GM21528 (cell line): ENCODE measurements at regions not wholly inside any gene's neighbourhood (a gene's known extent, or its start where the extent isn't known, plus 50 kb on each side); places are given as distances from the start of the nearest gene placed in this dataset.

ENCODE experiments used
- ATAC-seq: cut with Tn5 transposase; IDR thresholded peaks from one replicate; pipeline ENCODE4 v1.9.1; 2021; ENCODE audit warnings: mild to moderate bottlenecking, moderate library complexity; ENCODE audit not compliant: unreplicated experiment, low FRiP score

DNA sequence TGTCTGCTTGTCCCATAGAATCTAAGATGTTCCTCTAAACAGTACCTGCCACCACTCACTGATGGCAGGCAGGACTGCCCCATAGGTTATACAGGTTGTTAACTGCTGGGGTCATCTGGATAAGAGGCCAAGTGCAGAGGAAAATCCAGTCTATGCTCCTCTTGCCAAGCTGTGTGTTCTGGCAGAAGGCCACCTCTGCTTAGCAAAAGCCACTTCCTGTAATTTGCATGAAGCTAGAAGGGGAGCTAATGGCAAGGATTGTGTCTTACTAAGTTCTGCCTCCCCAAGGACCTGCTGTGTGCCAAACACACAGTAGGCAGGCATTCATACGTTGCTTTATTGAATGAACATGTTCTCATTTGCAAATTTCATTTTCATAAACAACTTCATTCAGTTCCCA is 445.4 kb downstream of the BCL11B start:
- no peak for ATAC-seq

DNA sequence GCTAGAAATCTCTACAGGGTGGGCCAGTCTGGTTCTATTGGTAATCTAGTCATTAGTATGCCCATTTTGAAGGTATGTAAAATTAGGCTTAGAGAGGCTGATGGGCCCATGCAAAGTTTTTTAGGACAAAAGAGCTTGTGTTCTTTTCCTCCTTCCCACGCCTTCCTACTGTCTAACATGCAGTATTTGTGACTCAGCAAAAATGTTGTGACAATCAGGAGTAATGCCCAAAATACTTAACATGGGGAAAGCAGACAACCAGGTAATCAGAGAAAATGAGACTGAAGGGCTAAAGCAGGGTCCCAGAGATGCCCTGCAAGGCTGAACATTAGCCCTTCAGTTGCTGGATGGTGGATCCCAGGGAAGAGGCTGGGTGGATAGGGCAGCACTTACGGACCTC is 437.9 kb downstream of the BCL11B start:
- ATAC-seq = no peak

DNA sequence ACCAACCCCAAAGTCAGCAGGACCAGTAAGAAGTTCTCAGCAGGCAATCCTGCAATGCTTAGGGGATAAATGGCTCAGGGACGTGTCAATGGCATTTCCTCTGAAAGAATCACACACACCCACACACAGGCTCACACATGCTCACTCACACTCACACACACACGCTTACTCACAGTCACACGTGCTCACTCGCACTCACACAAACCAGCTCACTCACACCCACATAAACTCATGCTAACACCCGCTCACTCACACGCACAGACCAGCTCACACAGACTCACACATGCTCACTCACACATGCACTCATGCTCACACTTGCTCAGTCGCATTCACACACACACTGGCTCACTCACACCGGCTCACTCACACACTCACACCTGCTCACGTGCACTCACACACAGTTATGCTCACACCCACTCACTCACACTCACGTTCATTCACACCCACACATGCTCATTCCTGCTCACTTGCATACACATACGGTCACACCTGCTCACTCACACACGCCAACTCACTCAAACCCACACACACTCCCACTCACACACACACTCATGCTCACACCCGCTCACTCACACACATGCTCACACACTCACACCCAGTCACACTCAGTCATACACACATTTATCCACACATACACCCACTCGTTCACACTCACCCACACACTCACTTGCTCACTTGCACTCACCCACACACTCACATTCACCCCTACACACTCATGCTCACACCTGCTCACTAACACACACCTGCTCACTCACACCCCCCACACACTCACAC is 436.8 kb downstream of the BCL11B start:
- no peak for ATAC-seq

DNA sequence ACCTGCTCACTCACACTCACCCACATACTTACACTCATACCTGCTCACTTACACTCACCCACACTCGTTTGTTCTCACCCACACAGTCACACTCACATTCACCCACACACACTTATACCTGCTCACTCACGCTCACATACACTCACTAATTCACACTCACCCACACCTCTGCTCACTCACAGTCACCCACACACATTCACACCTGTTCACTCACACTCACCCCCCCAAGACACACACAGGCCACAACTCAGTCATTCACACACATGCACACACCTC is 436.2 kb downstream of the BCL11B start:
- no peak for ATAC-seq

DNA sequence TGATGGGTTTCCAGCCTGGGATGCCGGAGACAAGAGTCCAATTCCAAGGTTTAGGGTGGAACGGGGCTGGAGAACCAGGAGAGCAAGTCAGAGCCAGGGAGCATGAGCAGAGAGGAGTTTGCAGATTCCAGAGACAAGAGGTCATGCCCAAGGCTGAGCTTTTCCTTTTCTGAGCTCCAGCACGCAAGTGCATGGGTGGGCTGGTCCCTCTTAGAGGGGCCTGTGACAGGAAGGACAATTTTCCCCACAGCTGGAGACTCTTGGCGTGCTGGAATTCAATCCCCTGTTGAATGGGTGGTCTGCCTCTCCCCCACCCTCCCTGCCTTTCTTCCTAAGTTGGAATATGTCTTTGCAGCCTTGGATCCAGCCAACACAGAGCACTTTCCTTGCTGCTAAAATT is 431.9 kb downstream of the BCL11B start:
- ATAC-seq = no peak

DNA sequence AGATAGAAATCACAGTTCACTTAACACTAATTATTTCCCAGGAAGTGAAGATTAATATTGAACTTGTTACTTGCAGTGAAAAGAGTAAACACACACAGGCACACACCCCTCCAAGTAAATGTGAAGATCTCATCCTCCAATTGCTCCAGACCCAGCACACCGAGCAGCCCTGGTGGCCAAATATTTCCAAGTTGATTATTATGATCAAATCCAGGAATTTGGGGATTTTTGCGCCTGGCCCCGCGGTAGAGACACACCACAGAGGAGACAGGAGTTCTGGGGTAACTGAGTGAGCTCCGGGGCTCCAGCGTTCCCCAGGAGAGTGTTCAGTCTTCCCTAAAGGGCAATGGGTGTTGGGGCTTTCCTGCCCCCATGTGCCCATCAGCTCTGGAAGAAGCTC is 431.5 kb downstream of the BCL11B start:
- ATAC-seq = no peak

DNA sequence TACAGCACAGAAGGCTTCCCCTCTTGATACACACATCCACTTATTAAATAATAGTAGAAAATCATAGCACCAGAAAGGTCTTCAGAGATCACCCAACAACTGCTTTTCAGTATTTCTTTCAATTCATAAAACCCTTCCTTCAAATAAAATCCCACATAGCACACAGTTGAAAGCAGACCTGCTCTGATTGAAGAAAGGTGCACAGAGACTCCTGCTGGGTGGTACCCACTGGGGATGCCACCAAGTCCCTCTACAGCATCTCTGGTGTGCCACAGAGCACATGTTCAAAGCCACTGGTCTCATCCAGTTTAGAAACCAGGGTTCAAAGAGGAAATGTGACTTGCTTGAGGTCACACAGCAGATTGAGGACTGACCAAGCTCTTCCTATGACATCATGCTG is 427.5 kb downstream of the BCL11B start:
- no peak for ATAC-seq

DNA sequence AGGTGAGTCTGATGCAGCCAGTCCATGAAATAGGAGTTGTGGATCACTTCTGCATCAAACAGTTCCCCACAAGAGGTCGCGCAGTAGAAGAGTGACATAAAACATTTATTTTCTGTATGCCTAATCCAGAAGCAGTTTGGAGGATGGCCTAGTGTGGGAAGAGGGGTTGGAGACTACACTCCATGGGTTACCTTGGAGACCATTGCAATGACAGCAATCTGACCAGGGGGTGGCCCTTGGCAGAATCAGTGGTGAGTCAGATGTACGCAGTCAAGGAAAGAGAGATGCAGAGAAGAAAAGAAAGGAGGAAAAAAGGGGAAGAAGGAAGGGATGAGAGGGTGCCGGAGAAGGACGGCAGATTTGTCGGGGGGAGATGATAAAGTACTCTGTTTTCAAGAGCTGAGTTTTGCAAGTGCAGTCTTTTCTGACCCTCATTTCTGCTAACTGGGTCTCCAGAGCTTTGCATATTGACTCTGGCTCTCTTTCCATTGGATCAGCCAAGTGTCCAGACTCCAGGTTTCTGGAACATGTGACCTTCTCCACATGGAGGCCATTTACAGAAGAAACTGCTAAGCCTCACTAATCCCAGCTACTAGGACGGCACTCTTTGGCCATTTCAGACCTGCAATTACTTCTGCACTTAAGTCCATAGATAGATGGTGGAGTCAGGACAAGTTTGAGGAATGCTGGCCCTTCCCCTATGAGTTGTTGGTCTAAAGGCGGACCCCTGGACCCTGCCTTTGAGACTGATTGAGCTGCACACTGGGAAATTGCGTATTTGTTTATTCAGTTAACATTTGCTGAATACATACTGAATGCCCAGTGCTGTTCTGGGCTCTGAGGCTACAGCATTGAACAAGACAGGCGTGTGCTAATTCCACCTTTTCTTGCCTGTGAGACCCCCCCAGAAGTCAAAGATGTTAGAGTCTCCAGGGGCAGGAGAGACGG is 424.2 kb downstream of the BCL11B start:
- ATAC-seq = no peak

DNA sequence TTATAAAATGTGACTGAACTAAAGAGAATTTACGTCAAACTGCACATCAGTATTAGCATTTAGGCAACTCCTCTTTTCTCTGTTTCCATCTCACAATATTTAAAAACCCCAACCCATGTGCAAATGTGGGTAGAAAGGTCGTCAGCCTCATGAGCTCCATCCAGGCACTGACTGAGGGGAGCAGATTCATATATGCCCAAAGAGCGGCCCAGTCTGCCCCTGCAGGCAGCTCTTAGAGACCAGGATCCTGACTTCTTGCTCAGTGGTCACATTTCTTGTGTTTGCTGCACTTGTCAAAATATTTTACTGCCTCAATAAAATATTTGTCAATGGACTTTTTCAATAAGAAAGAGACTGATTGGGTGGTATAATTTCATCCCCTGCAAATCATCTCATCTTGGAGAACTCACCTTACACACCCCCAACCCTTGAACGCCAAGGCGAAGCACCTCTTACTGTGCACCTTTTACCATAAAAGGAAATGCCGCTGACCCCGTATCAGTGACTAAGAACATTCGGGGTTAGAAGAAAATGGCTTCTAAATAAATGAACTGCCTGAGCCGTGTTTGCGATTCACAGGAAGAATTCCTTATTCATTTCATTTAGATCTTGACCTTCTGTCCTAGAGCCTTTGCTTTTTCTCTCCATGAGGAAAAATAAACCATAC is 418.8 kb downstream of the BCL11B start:
- ATAC-seq = no peak

DNA sequence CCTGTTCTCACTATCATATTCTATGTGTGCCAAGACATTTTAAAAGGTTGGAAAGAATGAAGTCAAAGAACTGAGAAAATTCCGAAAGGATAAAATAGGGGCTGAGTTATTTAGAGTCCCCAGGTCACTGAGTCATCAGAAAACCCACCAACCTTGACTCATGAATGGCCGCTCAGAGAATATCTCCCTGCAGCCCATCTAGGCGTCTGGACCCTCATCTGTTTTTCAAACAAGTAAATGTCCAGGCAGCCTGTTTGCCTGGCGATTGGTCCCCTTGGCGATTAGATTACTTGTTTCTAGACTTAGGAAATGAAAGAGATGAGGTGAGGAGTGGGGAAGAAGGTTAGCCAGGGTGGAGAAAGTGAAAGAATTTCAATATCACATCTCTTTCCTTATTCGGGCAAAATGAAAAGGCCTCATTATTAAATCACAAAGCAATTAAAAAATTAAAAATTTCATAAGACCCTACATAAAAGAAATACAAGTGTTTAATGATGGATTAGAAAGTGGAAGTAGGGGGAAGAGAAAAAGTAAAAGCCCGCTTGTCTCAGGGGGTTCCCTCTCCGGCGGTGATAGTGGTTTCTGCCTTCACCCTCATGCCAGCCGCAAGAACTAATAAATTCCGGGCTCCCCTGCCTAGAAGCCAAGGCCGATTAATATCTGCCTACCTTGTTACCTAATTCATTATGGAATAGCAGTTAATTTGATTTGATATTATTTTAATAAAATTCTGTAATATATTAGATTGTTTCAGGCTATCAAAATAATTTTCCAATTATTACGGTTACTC is 415.9 kb downstream of the BCL11B start:
- no peak for ATAC-seq

DNA sequence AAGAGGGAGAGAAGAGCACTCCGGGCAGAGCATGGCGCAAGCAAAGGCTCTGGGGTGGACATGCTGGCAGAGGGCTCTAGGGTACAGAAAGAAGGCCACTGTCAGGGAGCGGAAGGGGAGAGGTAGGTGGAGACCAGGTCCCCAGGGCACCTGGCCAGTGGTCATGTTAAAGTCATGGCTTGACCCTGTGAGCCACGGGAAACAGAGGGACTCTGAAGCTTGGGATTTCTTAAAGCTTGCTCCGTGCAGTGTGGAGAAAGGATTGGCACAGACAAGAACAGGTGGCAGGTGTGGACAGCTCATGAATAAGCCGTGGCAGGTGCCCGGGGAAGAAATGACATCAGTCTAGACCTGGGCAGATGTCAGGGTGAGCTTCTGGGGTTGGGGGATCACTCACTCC is 413.8 kb downstream of the BCL11B start:
- no peak for ATAC-seq

DNA sequence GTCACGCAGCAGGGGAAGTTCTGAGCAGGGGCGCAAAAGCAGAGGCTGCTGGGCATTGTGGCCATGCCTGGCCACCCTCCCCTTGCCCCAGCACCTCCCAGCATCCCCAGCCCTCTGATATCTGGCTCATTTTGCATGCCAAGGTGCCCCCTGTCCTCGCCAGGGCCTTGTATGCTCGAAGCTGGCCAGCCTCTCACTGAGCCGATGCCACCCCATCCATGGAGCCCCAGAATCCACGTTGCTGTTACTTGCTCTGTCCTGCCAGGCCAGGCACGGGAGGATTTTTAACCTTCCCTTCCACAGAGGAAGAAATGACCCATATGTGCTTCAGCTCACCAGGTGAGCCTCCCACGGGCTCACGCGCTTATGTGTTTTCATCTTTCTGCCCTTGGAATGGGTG is 413.4 kb downstream of the BCL11B start:
- no peak for ATAC-seq

DNA sequence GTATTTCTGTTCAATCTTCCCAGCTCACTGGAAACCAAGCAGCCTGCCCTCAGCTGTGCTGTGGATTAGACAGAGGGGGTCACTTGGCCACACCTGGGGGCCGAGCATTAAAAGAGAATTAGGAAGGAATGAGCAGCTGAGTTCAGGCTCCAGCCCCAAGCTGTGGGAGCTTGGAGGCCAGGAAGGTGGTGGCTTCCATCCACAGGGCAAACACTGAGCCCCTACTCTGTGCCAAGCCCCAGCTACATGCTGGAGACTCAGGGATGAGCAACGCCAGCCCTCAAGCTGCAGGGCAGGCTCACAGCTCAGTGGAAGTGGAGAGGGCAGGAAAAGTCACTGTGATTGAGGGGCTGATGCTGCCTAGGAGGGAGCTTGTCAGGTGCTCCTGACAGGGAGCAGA is 412.7 kb downstream of the BCL11B start:
- no peak for ATAC-seq

DNA sequence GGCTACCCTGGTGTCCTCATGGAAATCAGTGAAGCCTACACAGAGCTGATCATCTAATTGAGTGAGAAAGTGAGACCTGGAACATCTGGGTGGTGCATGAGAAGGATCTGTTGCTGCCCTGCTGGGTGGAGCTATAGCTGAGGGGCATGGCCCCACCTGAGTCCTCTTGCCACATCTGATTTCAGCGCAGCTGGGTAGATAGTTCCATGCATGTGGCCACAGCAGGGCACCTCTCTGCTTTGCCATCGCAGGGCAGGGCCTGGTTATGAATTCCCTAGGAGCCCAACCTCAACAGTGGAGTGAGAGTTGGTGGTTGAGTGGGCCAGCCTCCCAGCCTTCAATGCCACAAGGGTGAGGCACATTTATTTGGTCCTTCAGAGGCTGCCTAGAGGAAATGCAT is 407.8 kb downstream of the BCL11B start:
- no peak for ATAC-seq

DNA sequence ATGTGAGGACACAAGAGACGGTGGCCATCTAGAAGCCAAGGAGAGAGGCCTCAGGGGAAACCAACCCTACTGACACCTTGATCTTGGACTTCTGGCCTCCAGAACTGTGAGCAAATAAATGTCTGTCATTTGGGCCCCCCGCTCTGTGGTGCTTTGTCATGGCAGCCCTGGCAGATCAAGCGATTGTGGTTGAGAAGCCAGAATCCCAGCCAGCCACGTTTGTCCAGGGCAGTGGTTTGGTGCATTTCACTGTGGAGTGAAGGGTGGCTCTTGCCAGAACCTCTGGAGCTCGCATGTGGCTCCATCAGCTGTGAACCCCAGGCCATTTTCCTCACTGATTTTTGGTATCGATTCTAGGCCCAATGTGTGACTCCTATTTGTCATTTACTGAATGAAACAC is 404.9 kb downstream of the BCL11B start:
- ATAC-seq = no peak

DNA sequence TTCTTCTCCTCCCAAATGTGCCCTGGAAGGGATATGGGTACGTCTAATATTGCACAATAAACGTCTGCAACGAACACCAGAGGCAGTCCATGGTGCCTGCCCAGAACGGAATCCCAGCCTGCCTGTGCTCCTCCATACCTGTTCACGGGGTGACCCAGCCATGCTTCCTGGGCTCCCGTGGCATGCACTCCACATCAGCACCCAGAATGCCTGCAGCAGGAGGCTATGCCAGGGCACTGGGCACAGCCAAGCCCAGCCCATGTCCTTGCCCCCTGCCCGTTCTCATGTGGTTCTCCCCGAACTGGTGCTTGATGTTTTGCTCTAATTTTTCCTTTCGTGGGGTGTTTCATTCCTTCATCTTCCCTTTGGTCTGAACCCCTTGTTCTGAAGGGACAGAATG is 404.3 kb downstream of the BCL11B start:
- ATAC-seq = no peak

DNA sequence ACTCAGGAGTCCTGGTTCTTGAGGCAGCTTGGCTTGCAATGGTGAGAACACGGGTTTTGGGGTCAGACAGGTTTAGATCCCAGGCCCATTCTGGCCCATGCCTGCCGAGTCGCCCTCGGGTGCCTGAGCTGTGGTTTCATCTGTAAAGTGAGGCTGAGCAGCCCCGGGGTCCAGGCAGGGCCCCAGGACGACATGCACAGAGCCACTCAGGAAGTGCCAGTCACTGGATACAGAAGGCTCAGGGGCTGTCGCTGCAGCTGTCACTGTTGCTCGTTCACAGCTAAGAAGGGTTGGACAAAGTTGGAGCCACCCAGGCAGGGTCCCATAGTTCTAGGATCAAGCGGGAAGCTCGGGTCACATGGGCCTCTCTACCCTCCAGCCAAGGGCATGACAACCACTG is 403.1 kb downstream of the BCL11B start:
- no peak for ATAC-seq

DNA sequence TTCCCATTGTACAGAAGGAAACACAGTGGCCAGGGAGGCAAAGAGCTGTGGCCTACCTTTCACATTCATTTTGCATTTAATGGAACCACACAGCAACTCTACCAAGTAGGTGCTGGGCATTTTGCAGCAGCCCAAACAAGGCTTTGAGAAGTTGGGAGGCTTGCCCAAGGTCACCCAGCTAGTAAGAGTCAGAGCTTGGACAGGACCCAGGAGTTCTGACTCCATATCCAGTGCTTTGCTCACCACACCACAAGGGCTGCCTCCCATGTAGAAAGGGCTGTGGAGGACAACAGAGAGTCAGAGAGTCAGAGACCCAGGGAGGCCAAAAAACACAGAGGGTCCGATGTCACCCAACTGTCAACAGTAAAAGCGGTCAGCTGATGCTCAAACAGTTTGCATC is 400.2 kb downstream of the BCL11B start:
- ATAC-seq = no peak

DNA sequence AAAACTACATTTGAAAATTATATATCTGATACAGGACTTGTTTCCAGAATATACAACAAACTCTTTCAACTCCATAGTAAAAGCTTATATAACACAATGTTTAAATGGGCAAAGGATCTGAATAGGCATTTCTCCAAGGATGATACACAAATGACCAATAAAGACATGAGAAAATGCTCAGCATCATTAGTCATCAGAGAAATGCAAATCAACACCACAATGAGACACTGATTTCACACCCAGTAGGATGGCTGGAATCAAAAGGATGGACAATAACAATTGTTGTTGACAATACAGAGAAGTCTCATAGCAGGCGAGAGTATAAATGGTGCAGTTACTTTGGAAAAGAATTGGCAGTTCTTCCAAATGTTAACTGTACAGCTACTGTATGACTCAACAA is 394.9 kb downstream of the BCL11B start:
- ATAC-seq = no peak

DNA sequence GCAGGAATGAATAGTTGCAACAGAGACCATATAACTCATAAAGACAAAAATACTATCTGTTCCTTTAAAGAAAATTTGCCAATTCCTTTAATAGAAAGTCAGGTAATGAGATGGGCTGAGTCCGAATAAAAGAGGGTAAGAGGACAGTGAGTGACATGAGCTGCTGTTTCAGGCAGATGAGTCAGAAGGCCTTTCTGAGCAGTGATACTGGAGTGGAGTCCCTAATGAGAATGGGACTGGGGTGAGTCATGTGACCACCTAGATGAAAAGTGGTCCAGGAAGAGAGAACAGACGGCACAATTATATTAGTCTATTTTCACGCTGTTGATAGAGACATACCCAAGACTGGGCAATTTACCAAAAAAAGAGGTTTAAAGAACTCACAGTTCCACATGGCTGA is 393.7 kb downstream of the BCL11B start:
- ATAC-seq = no peak

DNA sequence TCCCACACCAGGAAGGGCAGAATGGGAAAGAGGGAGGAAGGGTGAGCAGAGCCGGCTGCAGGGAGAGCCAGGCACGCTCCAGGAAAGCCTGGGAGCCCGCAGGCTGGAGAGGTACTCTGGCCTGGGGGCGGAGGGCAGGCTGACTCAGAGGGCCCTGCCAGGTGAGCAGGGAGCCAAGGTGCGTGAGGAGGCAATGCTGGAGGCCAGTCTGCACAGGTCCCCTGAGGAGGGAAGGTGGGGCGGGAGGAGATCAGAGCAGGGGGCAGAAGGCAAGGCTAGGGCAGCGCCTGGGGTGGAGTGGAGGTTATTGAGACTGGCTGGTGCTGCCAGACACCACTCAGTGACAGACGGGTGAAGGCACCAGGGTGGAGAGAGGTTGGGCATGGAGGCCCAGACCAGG is 385.0 kb downstream of the BCL11B start:
- no peak for ATAC-seq
